Smooth muscle cell (in vitro differentiated cells): ENCODE measurements at regions not wholly inside any gene's neighbourhood (a gene's known extent, or its start where the extent isn't known, plus 50 kb on each side); places are given as distances from the start of the nearest gene placed in this dataset.

Source experiments
- DNase-seq: peaks from one replicate; lab custom pipeline; 2025; ENCODE audit not compliant: unreplicated experiment; lab: John Stamatoyannopoulos, UW
- H2AFZ ChIP-seq: fragments of 200-600 bp; sonication (generic); 2 replicates; pipeline ENCODE4 v1.6.0; 2016; ENCODE audit warnings: antibody characterized with exemption, low read depth, mild to moderate bottlenecking
- H3F3A ChIP-seq: fragments of 200-600 bp; sonication (generic); 2 replicates; pipeline ENCODE4 v1.6.0; 2017; ENCODE audit warnings: antibody characterized with exemption, low read depth
- H3K27ac ChIP-seq: fragments of 200-600 bp; sonication (generic); 2 replicates; pipeline ENCODE4 v1.5.1; 2016; ENCODE audit warnings: low read depth, mild to moderate bottlenecking
- H3K27me3 ChIP-seq: fragments of 200-600 bp; sonication (generic); 2 replicates; pipeline ENCODE4 v1.6.1; 2016; ENCODE audit warnings: low read depth, mild to moderate bottlenecking
- H3K36me3 ChIP-seq: fragments of 200-600 bp; sonication (generic); 2 replicates; pipeline ENCODE4 v1.5.1; 2016; ENCODE audit warnings: low read depth
- H3K4me1 ChIP-seq: fragments of 200-600 bp; sonication (generic); 2 replicates; pipeline ENCODE4 v1.5.1; 2016; ENCODE audit warnings: low read depth
- H3K4me2 ChIP-seq: fragments of 200-600 bp; sonication (generic); 2 replicates; pipeline ENCODE4 v1.6.0; 2016; ENCODE audit warnings: mild to moderate bottlenecking
- H3K4me3 ChIP-seq: fragments of 200-600 bp; sonication (generic); 2 replicates; pipeline ENCODE4 v1.5.1; 2016; ENCODE audit warnings: mild to moderate bottlenecking
- H3K79me2 ChIP-seq: fragments of 200-600 bp; sonication (generic); 2 replicates; pipeline ENCODE4 v1.6.0; 2016; ENCODE audit warnings: low read depth, mild to moderate bottlenecking
- H3K9ac ChIP-seq: fragments of 200-600 bp; sonication (generic); 2 replicates; pipeline ENCODE4 v1.6.0; 2016; ENCODE audit warnings: low read depth
- H3K9me3 ChIP-seq: fragments of 200-600 bp; sonication (generic); replicated peaks from 2 replicates; pipeline ENCODE4 v1.5.1; 2016; ENCODE audit warnings: low read depth
- H4K20me1 ChIP-seq: fragments of 200-600 bp; sonication (generic); 2 replicates; pipeline ENCODE4 v1.6.0; 2016; ENCODE audit warnings: low read depth
- CTCF ChIP-seq: fragments of 200-600 bp; sonication (generic); IDR thresholded peaks from 2 replicates; pipeline ENCODE4 v1.5.1; 2017; ENCODE audit warnings: borderline replicate concordance, mild to moderate bottlenecking, antibody characterized with exemption; ENCODE audit not compliant: insufficient read depth, poor library complexity, severe bottlenecking
- WGBS: methylation state at CpG from one replicate; pipeline ENCODE4 v1.1.7; 2016; ENCODE audit warnings: low lambda C conversion rate; 5-methylcytosine and 5-hydroxymethylcytosine counted together

- Histone ChIP-seq H4K20me1 (no peaks in the 10 kb centered on the region), H2AFZ (no peak overlapping the region), H3K4me2 (no peak overlapping the region), H3K27ac (no peak overlapping the region), H3K79me2 (no peaks in the 10 kb centered on the region), H3K27me3 (no peaks in the 10 kb centered on the region), H3K9ac (no peak overlapping the region), H3K9me3 (no peaks in the 10 kb centered on the region), H3K4me1 (no peaks in the 10 kb centered on the region), H3K36me3 (no peaks in the 10 kb centered on the region), H3K4me3 (no peak overlapping the region), H3F3A (no peaks in the 10 kb centered on the region)
- 86% methylated on average over 2 of the region's 2 CpGs for WGBS
- no peak for DNase-seq
- TF ChIP-seq CTCF, result no peak
Measured at GRCh38 chr13:60959427-60959826, 456.2 kb downstream of the PCDH20 start.

GRCh38 chr13:60957816-60958215 lies 457.8 kb downstream of the PCDH20 start:
- H3K27me3 ChIP-seq, result no peaks in the 10 kb centered on the region
- no peak overlapping the region for H3K4me3 ChIP-seq
- no peaks in the 10 kb centered on the region for H3F3A ChIP-seq
- H3K27ac ChIP-seq, result no peak overlapping the region
- H3K79me2 ChIP-seq, result no peaks in the 10 kb centered on the region
- DNase-seq, result no peak
- H3K9ac ChIP-seq, result no peak overlapping the region
- H2AFZ ChIP-seq, result no peak overlapping the region
- H3K9me3 ChIP-seq, result no peaks in the 10 kb centered on the region
- H4K20me1 ChIP-seq, result no peaks in the 10 kb centered on the region
- WGBS, result 73% methylated on average over 1 of the region's 1 CpG
- TF ChIP-seq CTCF, result no peak
- H3K4me1 ChIP-seq, result no peaks in the 10 kb centered on the region
- H3K4me2 ChIP-seq, result no peak overlapping the region
- no peaks in the 10 kb centered on the region for H3K36me3 ChIP-seq

GRCh38 chr13:60945396-60945795 lies 470.3 kb downstream of the PCDH20 start:
- no peak for DNase-seq
- no peaks in the 10 kb centered on the region for H4K20me1 ChIP-seq
- no peak overlapping the region for H3K4me2 ChIP-seq
- TF ChIP-seq CTCF, result no peak
- H3K79me2 ChIP-seq, result no peaks in the 10 kb centered on the region
- no peaks in the 10 kb centered on the region for H3K36me3 ChIP-seq
- H3K27me3 ChIP-seq, result no peaks in the 10 kb centered on the region
- no peak overlapping the region for H3K9ac ChIP-seq
- no peaks in the 10 kb centered on the region for H3K9me3 ChIP-seq
- H3K4me1 ChIP-seq, result no peaks in the 10 kb centered on the region
- WGBS, result 0% methylated on average over 1 of the region's 1 CpG
- H3F3A ChIP-seq, result no peaks in the 10 kb centered on the region
- no peak overlapping the region for H3K27ac ChIP-seq
- H2AFZ ChIP-seq, result no peak overlapping the region
- H3K4me3 ChIP-seq, result no peak overlapping the region

- Histone ChIP-seq H2AFZ (no peak overlapping the region), H3K27ac (no peak overlapping the region), H3K4me2 (no peak overlapping the region), H3K9ac (no peak overlapping the region), H3K4me3 (no peak overlapping the region), H3K4me1 (no peaks in the 10 kb centered on the region), H4K20me1 (no peaks in the 10 kb centered on the region), H3K36me3 (no peaks in the 10 kb centered on the region), H3K27me3 (no peaks in the 10 kb centered on the region), H3K9me3 (no peaks in the 10 kb centered on the region), H3K79me2 (no peaks in the 10 kb centered on the region), H3F3A (no peaks in the 10 kb centered on the region)
- no peak for DNase-seq
- no peak for TF ChIP-seq CTCF
- 90% methylated on average over 1 of the region's 1 CpG for WGBS
Measured at GRCh38 chr13:60944863-60945262, 470.8 kb downstream of the PCDH20 start.
